WERI-Rb-1 (cell line): ENCODE measurements at regions not wholly inside any gene's neighbourhood (a gene's known extent, or its start where the extent isn't known, plus 50 kb on each side); places are given as distances from the start of the nearest gene placed in this dataset.

Source experiments
- DNase-seq: peaks from one replicate; pipeline ENCODE4 v3.0.0-alpha.2; 2020
- H3K27ac ChIP-seq: fragments of 250-450 bp; sonication (Bioruptor Pico); 2 replicates; pipeline ENCODE4 v1.5.1; 2020; ENCODE audit warnings: mild to moderate bottlenecking, moderate library complexity
- H3K27me3 ChIP-seq: fragments of 250-450 bp; sonication (Bioruptor Pico); 2 replicates; pipeline ENCODE4 v1.5.1; 2021; ENCODE audit warnings: mild to moderate bottlenecking, low read depth, moderate library complexity; ENCODE audit not compliant: insufficient read depth, severe bottlenecking
- H3K36me3 ChIP-seq: fragments of 250-450 bp; sonication (Bioruptor Pico); 2 replicates; pipeline ENCODE4 v1.5.1; 2020; ENCODE audit warnings: mild to moderate bottlenecking, moderate library complexity
- H3K4me3 ChIP-seq: 2 replicates; pipeline ENCODE4 v1.5.1; 2011; ENCODE audit warnings: low read depth, mild to moderate bottlenecking, control low read depth, low read length
- H3K9me3 ChIP-seq: fragments of 250-450 bp; sonication (Bioruptor Pico); 2 replicates; pipeline ENCODE4 v1.5.1; 2021; ENCODE audit warnings: mild to moderate bottlenecking, moderate library complexity; ENCODE audit not compliant: severe bottlenecking
- TF ChIP-seq, protein P1 (sequence below): IDR thresholded peaks from 2 replicates; pipeline ENCODE4 v1.5.1; 2011; ENCODE audit warnings: low read depth, mild to moderate bottlenecking, control low read depth, inconsistent platforms, low read length

- H3K36me3 ChIP-seq, result no peaks in the 10 kb centered on the region
- no peak overlapping the region for H3K4me3 ChIP-seq
- no peak for DNase-seq
- peaks cover 8% of the 10 kb centered on the region for H3K9me3 ChIP-seq
- TF ChIP-seq, protein P1, sequence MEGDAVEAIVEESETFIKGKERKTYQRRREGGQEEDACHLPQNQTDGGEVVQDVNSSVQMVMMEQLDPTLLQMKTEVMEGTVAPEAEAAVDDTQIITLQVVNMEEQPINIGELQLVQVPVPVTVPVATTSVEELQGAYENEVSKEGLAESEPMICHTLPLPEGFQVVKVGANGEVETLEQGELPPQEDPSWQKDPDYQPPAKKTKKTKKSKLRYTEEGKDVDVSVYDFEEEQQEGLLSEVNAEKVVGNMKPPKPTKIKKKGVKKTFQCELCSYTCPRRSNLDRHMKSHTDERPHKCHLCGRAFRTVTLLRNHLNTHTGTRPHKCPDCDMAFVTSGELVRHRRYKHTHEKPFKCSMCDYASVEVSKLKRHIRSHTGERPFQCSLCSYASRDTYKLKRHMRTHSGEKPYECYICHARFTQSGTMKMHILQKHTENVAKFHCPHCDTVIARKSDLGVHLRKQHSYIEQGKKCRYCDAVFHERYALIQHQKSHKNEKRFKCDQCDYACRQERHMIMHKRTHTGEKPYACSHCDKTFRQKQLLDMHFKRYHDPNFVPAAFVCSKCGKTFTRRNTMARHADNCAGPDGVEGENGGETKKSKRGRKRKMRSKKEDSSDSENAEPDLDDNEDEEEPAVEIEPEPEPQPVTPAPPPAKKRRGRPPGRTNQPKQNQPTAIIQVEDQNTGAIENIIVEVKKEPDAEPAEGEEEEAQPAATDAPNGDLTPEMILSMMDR, result no peak
- H3K27me3 ChIP-seq, result no peaks in the 10 kb centered on the region
- H3K27ac ChIP-seq, result no peak overlapping the region
Observed at GRCh38 chr2:216565956-216566355, 67.3 kb upstream of the IGFBP2 start.

- H3K4me3 ChIP-seq, result no peak overlapping the region
- no peak overlapping the region for H3K27ac ChIP-seq
- H3K9me3 ChIP-seq, result peaks cover 14% of the 10 kb centered on the region
- no peaks in the 10 kb centered on the region for H3K27me3 ChIP-seq
- TF ChIP-seq, protein P1, result no peak
- no peak for DNase-seq
- H3K36me3 ChIP-seq, result no peaks in the 10 kb centered on the region
Observed at GRCh38 chr2:216568576-216568975, 64.6 kb upstream of the IGFBP2 start.

DNA sequence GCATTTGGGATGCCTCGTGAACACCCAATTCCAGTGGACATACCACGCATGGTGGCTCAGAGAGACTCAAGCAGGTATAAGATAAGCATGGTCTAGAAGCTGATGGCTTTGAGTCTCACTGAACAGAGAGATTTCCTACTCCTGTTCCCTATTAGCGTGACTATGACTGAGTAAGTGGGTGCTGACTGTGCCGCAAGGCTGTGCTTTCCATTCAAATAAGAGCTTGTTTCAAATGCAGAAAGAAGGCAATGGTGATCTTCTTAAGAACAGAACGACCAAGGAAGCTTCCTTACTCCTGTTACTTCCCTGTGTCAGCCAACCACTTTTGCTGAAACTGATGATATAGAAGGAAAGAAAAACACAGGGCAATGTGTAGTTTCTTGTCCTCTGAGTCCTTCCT, 63.5 kb upstream of the IGFBP2 start:
- TF ChIP-seq, protein P1, result no peak
- Histone ChIP-seq H3K4me3 (no peak overlapping the region), H3K27me3 (no peaks in the 10 kb centered on the region), H3K36me3 (no peaks in the 10 kb centered on the region), H3K27ac (no peak overlapping the region), H3K9me3 (peaks cover 12% of the 10 kb centered on the region)
- DNase-seq, result no peak

- DNase-seq, result no peak
- H3K27me3 ChIP-seq, result no peaks in the 10 kb centered on the region
- no peak overlapping the region for H3K4me3 ChIP-seq
- no peaks in the 10 kb centered on the region for H3K36me3 ChIP-seq
- no peak overlapping the region for H3K27ac ChIP-seq
- TF ChIP-seq, protein P1, result no peak
- peaks cover 11% of the 10 kb centered on the region for H3K9me3 ChIP-seq
Observed at GRCh38 chr2:216570357-216570756, 62.9 kb upstream of the IGFBP2 start.

- Histone ChIP-seq H3K36me3 (no peaks in the 10 kb centered on the region), H3K9me3 (peaks cover 11% of the 10 kb centered on the region), H3K27ac (no peak overlapping the region), H3K4me3 (no peak overlapping the region), H3K27me3 (no peaks in the 10 kb centered on the region)
- no peak for DNase-seq
- TF ChIP-seq, protein P1, result no peak
Observed at GRCh38 chr2:216571178-216571908, 61.9 kb upstream of the IGFBP2 start.
